ENCODE measurements at regions not wholly inside any gene's neighbourhood (a gene's known extent, or its start where the extent isn't known, plus 50 kb on each side); places are given as distances from the start of the nearest gene placed in this dataset.

- no peak for TF ChIP-seq CTCF (IDR thresholded peaks at IDR 0.05; ENCODE audit: insufficient read depth in 1 of 2, low read depth in 1 of 2, low read length in 1 of 2, severe bottlenecking in 1 of 2, unreplicated experiment in 1 of 2)
- Histone ChIP-seq H3K9me3 (no peaks in the 10 kb centered on the region), H3K27me3 (replicated peaks; ENCODE audit: control insufficient read depth, insufficient read depth, low read length) (no peaks in the 10 kb centered on the region), H3K36me3 (ENCODE audit: control insufficient read depth, insufficient read depth, low read length) (no peaks in the 10 kb centered on the region), H3K4me1 (no peaks in the 10 kb centered on the region), H3K4me3 (ENCODE audit: low read depth, low read length) (no peak overlapping the region)
- DNase-seq = no peak
- H3K27me3 Mint-ChIP-seq (ENCODE audit: insufficient read depth, unreplicated experiment) = peaks cover 18% of the 10 kb centered on the region
- H3K27ac Mint-ChIP-seq (ENCODE audit: unreplicated experiment) = no peak overlapping the region
- CTCF ChIA-PET = no interaction called here
- H3K36me3 Mint-ChIP-seq (ENCODE audit: insufficient read depth, unreplicated experiment) = no peaks in the 10 kb centered on the region
- POLR2A ChIA-PET = no interaction called here
- intact Hi-C loops (cut with micrococcal nuclease; ENCODE audit: unreplicated experiment) = no loop called here
- no TSS peak for BruUV-seq (replicated peaks)
- no peaks in the 10 kb centered on the region for H3K4me1 Mint-ChIP-seq (ENCODE audit: low read depth, unreplicated experiment)
- H3K4me3 Mint-ChIP-seq (ENCODE audit: unreplicated experiment) = no peak overlapping the region
- no peaks in the 10 kb centered on the region for H3K9me3 Mint-ChIP-seq (ENCODE audit: unreplicated experiment)
Observed at GRCh38 chr10:84907461-84908009, 579.1 kb downstream of the CCSER2 start.

- Mint-ChIP-seq H3K9me3 (ENCODE audit: unreplicated experiment) (no peaks in the 10 kb centered on the region), H3K4me1 (ENCODE audit: low read depth, unreplicated experiment) (no peaks in the 10 kb centered on the region), H3K27me3 (ENCODE audit: insufficient read depth, unreplicated experiment) (peaks cover 18% of the 10 kb centered on the region), H3K4me3 (ENCODE audit: unreplicated experiment) (no peak overlapping the region), H3K36me3 (ENCODE audit: insufficient read depth, unreplicated experiment) (no peaks in the 10 kb centered on the region), H3K27ac (ENCODE audit: unreplicated experiment) (no peak overlapping the region)
- Histone ChIP-seq H3K4me3 (ENCODE audit: low read depth, low read length) (no peak overlapping the region), H3K36me3 (ENCODE audit: control insufficient read depth, insufficient read depth, low read length) (no peaks in the 10 kb centered on the region), H3K27me3 (replicated peaks; ENCODE audit: control insufficient read depth, insufficient read depth, low read length) (no peaks in the 10 kb centered on the region), H3K4me1 (no peaks in the 10 kb centered on the region), H3K9me3 (no peaks in the 10 kb centered on the region)
- ChIA-PET POLR2A (no interaction called here), CTCF (no interaction called here)
- BruUV-seq (replicated peaks) = no TSS peak
- intact Hi-C loops (cut with micrococcal nuclease; ENCODE audit: unreplicated experiment) = no loop called here
- TF ChIP-seq CTCF (IDR thresholded peaks at IDR 0.05; ENCODE audit: insufficient read depth in 1 of 2, low read depth in 1 of 2, low read length in 1 of 2, severe bottlenecking in 1 of 2, unreplicated experiment in 1 of 2) = no peak
- DNase-seq = no peak
Observed at GRCh38 chr10:84908491-84908890, 580.1 kb downstream of the CCSER2 start.

GRCh38 chr10:84921701-84922100 lies 593.3 kb downstream of the CCSER2 start:
- CTCF ChIA-PET = no interaction called here
- Mint-ChIP-seq H3K36me3 (ENCODE audit: insufficient read depth, unreplicated experiment) (no peaks in the 10 kb centered on the region), H3K9me3 (ENCODE audit: unreplicated experiment) (no peaks in the 10 kb centered on the region), H3K27ac (ENCODE audit: unreplicated experiment) (no peak overlapping the region), H3K4me1 (ENCODE audit: low read depth, unreplicated experiment) (no peaks in the 10 kb centered on the region), H3K27me3 (ENCODE audit: insufficient read depth, unreplicated experiment) (no peaks in the 10 kb centered on the region), H3K4me3 (ENCODE audit: unreplicated experiment) (no peak overlapping the region)
- no peak for DNase-seq
- H3K36me3 ChIP-seq (ENCODE audit: control insufficient read depth, insufficient read depth, low read length) = no peaks in the 10 kb centered on the region
- no peak for TF ChIP-seq CTCF (IDR thresholded peaks at IDR 0.05; ENCODE audit: insufficient read depth in 1 of 2, low read depth in 1 of 2, low read length in 1 of 2, severe bottlenecking in 1 of 2, unreplicated experiment in 1 of 2)
- POLR2A ChIA-PET = no interaction called here
- intact Hi-C loops (cut with micrococcal nuclease; ENCODE audit: unreplicated experiment) = no loop called here
- no TSS peak for BruUV-seq (replicated peaks)
- H3K27me3 ChIP-seq (replicated peaks; ENCODE audit: control insufficient read depth, insufficient read depth, low read length) = no peaks in the 10 kb centered on the region
- no peak overlapping the region for H3K4me3 ChIP-seq (ENCODE audit: low read depth, low read length)
- H3K9me3 ChIP-seq = no peaks in the 10 kb centered on the region
- no peaks in the 10 kb centered on the region for H3K4me1 ChIP-seq

Measured in Caco-2 (cell line).